Coronary artery (tissue), 2 donors: ENCODE measurements at regions not wholly inside any gene's neighbourhood (a gene's known extent, or its start where the extent isn't known, plus 50 kb on each side); places are given as distances from the start of the nearest gene placed in this dataset.

Experiments
- DNase-seq: peaks from one replicate; pipeline ENCODE4 v3.0.0-alpha.2; 2017; ENCODE audit warnings: low spot score
- H3K27ac ChIP-seq, 2 donors: fragments of 200-600 bp; sonication (generic); one replicate each; pipeline ENCODE4 v1.5.1; 2016 to 2019
- H3K4me3 ChIP-seq: fragments of 200-600 bp; sonication (generic); 2 replicates; pipeline ENCODE4 v1.5.1; 2016; ENCODE audit warnings: mild to moderate bottlenecking, moderate library complexity
- CTCF ChIP-seq: fragments of 200-600 bp; sonication (generic); IDR thresholded peaks from one replicate; pipeline ENCODE4 v1.5.1; 2019; ENCODE audit warnings: antibody characterized with exemption

GRCh38 chr19:30856786-30857185, 484.6 kb downstream of the ZNF536 start:
- H3K27ac ChIP-seq: no peak overlapping the region
- peak; percentile 46 for DNase-seq
- no peak overlapping the region for H3K4me3 ChIP-seq
- no peak for TF ChIP-seq CTCF

- Histone ChIP-seq H3K27ac (no peak overlapping the region), H3K4me3 (no peak overlapping the region)
- TF ChIP-seq CTCF: no peak
- no peak for DNase-seq
These were observed 484.2 kb downstream of the ZNF536 start for GRCh38 chr19:30856376-30856775.

- peak; percentile 26 for DNase-seq
These were observed 483.3 kb downstream of the ZNF536 start for GRCh38 chr19:30855442-30855841.

GRCh38 chr19:30854661-30855060, 482.5 kb downstream of the ZNF536 start:
- DNase-seq: peak; percentile 31
- Histone ChIP-seq H3K4me3 (no peak overlapping the region), H3K27ac (no peak overlapping the region)
- TF ChIP-seq CTCF: no peak

More at GRCh38 chr19:30855442-30855841, 483.3 kb downstream of the ZNF536 start:
- no peak overlapping the region for H3K27ac ChIP-seq
- TF ChIP-seq CTCF: no peak
- no peak overlapping the region for H3K4me3 ChIP-seq

- no peak overlapping the region for H3K4me3 ChIP-seq
- H3K27ac ChIP-seq: no peak overlapping the region
- no peak for DNase-seq
- TF ChIP-seq CTCF: no peak
These were observed 482.0 kb downstream of the ZNF536 start for GRCh38 chr19:30854207-30854606.

GRCh38 chr19:30853036-30853435, 480.9 kb downstream of the ZNF536 start:
- TF ChIP-seq CTCF: no peak
- Histone ChIP-seq H3K4me3 (no peak overlapping the region), H3K27ac (no peak overlapping the region)
- no peak for DNase-seq

DNA sequence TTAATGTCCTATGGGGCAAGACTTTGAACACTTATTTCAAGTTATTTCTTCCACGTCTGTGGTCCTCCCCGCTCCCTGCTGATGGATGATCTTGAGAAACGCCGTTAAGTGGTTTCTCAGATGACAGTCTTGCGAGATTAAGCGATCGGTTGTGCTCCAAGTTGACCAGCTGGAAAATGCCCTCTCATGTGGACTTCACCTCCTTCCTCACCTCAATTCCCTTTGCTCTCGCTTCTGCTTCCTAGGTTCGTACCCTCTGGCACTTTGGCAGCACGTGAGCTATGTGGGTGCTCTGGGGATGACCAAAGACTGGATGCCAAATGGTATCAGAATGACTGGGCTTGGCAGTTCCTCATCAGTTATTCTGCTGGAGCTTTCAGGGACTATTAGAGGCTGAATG, 480.0 kb downstream of the ZNF536 start:
- DNase-seq: no peak

More for the DNA sequence above, 480.0 kb downstream of the ZNF536 start:
- no peak for TF ChIP-seq CTCF
- H3K4me3 ChIP-seq: no peak overlapping the region
- no peak overlapping the region for H3K27ac ChIP-seq
